ENCODE measurements at regions not wholly inside any gene's neighbourhood (a gene's known extent, or its start where the extent isn't known, plus 50 kb on each side); places are given as distances from the start of the nearest gene placed in this dataset.
A peak's percentile ranks its signal among the peaks of the same experiment; 100 is the strongest.
"Not testable (repeated sequence)": the region's sequence is repeated elsewhere in the genome, so short reads cannot be mapped to it uniquely, and the experiment has no call there.

GRCh38 chr2:8598295-8599165 lies 83.3 kb upstream of the ID2 start:
- Mint-ChIP-seq H3K36me3 (ENCODE audit: low read depth) (peaks cover 5% of the 10 kb centered on the region), H3K4me1 (peaks cover 24% of the 10 kb centered on the region), H3K9me3 (no peaks in the 10 kb centered on the region), H3K27ac (peak overlapping the region in 1 of 3 experiments; percentile 73), H3K4me3 (no peak overlapping the region), H3K27me3 (ENCODE audit: low read depth) (no peaks in the 10 kb centered on the region)
- TF ChIP-seq CTCF (IDR thresholded peaks at IDR 0.05; ENCODE audit: unreplicated experiment in 3 of 3), result no peak

- Mint-ChIP-seq H3K27ac (peak overlapping the region in 1 of 3 experiments; percentile 73), H3K27me3 (ENCODE audit: low read depth) (no peaks in the 10 kb centered on the region), H3K4me1 (peaks cover 16% of the 10 kb centered on the region), H3K9me3 (no peaks in the 10 kb centered on the region), H3K4me3 (no peak overlapping the region), H3K36me3 (ENCODE audit: low read depth) (peaks cover 5% of the 10 kb centered on the region)
- no peak for TF ChIP-seq CTCF (IDR thresholded peaks at IDR 0.05; ENCODE audit: unreplicated experiment in 3 of 3)
Observed at GRCh38 chr2:8599421-8600242, 82.2 kb upstream of the ID2 start.

GRCh38 chr2:8600456-8600855 lies 81.4 kb upstream of the ID2 start:
- H3K4me1 Mint-ChIP-seq, result peaks cover 10% of the 10 kb centered on the region
- no peaks in the 10 kb centered on the region for H3K9me3 Mint-ChIP-seq
- no peak for TF ChIP-seq CTCF (IDR thresholded peaks at IDR 0.05; ENCODE audit: unreplicated experiment in 3 of 3)
- H3K4me3 Mint-ChIP-seq, result no peak overlapping the region
- no peaks in the 10 kb centered on the region for H3K27me3 Mint-ChIP-seq (ENCODE audit: low read depth)
- peaks cover 5% of the 10 kb centered on the region for H3K36me3 Mint-ChIP-seq (ENCODE audit: low read depth)
- no peak overlapping the region for H3K27ac Mint-ChIP-seq

GRCh38 chr2:8602809-8603208 lies 79.0 kb upstream of the ID2 start:
- Mint-ChIP-seq H3K36me3 (ENCODE audit: low read depth) (no peaks in the 10 kb centered on the region), H3K27me3 (ENCODE audit: low read depth) (no peaks in the 10 kb centered on the region), H3K4me3 (no peak overlapping the region), H3K27ac (peak overlapping the region in 1 of 3 experiments; percentile 45), H3K4me1 (peaks cover 9% of the 10 kb centered on the region), H3K9me3 (no peaks in the 10 kb centered on the region)
- no peak for TF ChIP-seq CTCF (IDR thresholded peaks at IDR 0.05; ENCODE audit: unreplicated experiment in 3 of 3)

GRCh38 chr2:8603356-8603755 lies 78.5 kb upstream of the ID2 start:
- H3K4me1 Mint-ChIP-seq, result peaks cover 12% of the 10 kb centered on the region
- not testable (repeated sequence) for H3K4me3 Mint-ChIP-seq; H3K27me3 Mint-ChIP-seq (ENCODE audit: low read depth); H3K27ac Mint-ChIP-seq; H3K9me3 Mint-ChIP-seq; H3K36me3 Mint-ChIP-seq (ENCODE audit: low read depth)

- Mint-ChIP-seq H3K27me3 (ENCODE audit: low read depth) (no peaks in the 10 kb centered on the region), H3K9me3 (no peaks in the 10 kb centered on the region), H3K4me1 (peaks cover 12% of the 10 kb centered on the region), H3K4me3 (no peak overlapping the region), H3K36me3 (ENCODE audit: low read depth) (no peaks in the 10 kb centered on the region), H3K27ac (no peak overlapping the region)
- TF ChIP-seq CTCF (IDR thresholded peaks at IDR 0.05; ENCODE audit: unreplicated experiment in 3 of 3), result no peak
Observed at GRCh38 chr2:8604262-8604661, 77.6 kb upstream of the ID2 start.

Data from nephron (organoid).